GM21360 (cell line): ENCODE measurements at regions not wholly inside any gene's neighbourhood (a gene's known extent, or its start where the extent isn't known, plus 50 kb on each side); places are given as distances from the start of the nearest gene placed in this dataset.

ENCODE experiments used
- ATAC-seq: cut with Tn5 transposase; IDR thresholded peaks from one replicate; pipeline ENCODE4 v1.9.1; 2021; ENCODE audit warnings: mild to moderate bottlenecking, moderate library complexity; ENCODE audit not compliant: unreplicated experiment

DNA sequence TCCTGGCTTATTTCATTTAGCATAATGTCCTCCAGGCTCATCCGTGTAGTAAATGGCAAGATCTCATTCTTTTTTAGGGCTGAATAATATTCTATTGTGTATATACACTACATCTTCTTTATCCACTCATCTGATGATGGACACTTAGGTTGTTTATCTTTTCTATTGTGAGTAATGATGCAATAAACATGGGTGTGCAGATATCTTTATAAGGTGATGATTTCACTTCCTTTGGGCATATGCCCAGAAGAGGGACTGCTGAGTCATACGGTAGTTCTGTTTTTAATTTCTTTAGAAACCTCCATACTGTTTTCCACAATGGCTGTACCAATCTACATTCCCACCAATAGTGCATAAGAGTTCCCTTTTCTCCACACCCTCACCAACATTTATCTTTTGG is 317.6 kb upstream of the CNKSR2 start:
- no peak for ATAC-seq

DNA sequence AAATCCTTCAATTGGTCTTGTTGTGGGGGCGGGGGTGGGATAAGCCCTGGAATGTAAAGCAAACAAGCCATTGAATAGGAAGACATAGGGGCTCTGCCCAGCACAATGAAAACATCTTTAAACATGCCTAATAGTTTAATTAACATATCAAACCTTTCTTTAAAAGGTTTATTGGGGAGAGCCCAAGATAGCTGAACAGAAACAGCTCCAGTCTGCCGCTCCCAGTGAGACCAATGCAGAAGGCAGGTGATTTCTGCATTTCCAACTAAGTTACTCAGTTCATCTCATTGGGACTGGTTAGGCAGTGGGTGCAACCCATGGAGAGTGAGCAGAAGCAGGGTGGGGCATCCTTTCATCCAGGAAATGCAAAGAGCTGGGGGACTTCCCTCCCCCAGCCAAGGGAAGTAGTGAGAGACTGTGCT is 327.2 kb upstream of the CNKSR2 start:
- no peak for ATAC-seq

DNA sequence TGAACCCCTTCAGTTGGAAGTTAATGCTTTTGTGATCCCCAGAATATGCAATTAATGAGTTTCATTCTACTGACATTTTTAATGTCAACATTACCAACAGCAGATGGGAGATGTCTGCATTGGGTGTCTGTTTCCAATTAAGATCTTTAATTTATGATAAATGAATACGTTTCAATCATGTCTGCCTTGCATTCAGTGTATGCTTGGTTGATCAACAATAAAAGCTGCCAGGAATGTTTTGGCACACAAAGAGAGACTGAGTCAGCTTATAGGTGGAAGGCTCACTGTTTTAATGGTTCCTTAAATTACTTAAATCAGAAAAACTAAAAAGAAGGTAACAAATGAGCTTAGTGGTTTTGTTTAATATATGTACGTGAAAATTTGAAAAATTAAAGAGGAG is 359.9 kb upstream of the CNKSR2 start:
- no peak for ATAC-seq

DNA sequence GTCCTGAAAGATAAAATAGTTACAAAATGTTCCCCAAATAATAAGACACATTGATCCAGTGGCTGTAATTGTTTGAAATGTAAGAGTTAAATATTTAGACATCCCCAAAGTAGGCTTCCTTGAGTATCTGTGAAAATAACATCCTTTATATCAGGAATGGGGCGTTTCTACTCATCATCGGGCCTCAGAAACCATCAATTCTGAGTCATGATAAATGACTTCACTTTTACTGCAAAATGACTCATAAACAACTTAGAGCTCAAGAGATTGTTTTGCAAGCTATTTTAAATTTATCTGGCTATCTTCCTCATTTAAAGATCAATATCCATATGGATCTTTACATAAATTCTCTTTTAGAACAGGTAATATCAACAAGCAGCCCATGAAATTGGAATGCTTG is 369.4 kb upstream of the CNKSR2 start:
- ATAC-seq = no peak

DNA sequence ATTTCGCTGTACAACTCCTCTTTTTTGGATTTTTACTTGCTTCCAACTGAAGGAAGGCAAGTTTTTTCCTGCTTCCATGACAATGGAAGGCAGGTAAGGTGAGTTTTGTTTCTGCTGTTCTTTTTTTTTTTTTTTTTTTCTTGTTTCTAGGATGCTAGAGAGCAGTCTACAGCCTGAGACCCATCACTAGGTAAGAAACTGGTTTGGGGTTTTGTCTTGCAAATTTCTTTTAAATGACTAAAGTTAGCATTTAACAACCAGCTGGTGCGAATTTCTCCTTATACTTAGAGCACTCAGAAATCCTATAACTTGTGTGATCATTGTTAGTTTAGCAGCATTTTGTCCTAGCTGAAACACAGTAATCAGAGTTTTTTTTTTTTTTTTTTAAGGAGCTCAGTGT is 378.4 kb upstream of the CNKSR2 start:
- no peak for ATAC-seq

DNA sequence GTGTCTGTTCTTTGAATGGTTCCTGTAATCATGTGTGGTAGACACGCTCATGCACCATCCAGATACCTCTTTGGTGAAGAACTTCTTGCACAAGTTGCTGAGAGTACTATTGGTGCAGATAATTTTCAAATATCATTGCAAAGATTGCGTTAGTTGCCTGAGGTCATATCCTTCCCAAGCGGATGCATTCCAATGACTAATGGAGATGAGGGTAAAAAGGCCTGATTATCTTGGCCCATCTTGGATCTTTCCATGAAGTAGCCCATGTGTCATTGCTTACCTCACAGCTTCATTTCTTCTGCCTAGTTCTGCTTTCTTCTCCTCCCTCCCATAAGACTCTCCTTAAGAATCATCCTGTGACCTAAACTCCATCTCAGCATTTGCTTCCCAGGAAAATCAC is 384.9 kb upstream of the CNKSR2 start:
- ATAC-seq = no peak

GRCh38 chrX:20988804-20989203 is 385.4 kb upstream of the CNKSR2 start:
- ATAC-seq = no peak

GRCh38 chrX:20988118-20988517 is 386.1 kb upstream of the CNKSR2 start:
- ATAC-seq = no peak

DNA sequence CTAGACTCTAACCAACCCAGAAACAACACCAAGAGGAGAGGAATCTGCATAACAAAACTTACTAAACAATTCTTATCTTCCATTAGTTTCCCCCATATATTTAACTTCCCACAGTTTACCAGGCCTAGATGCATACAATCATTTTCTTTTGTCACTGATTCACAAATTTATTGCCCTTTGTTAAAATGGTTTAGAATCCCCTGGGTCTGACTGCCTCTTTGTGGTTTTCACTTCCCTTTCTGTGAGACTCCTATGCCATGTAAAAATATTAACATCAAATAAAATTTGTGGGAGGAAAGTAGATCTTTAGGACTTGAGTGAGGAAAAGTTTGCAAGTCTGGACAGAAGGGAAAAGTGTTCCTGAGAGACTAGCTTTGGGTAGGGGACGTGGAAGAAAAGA is 393.8 kb upstream of the CNKSR2 start:
- ATAC-seq = no peak

DNA sequence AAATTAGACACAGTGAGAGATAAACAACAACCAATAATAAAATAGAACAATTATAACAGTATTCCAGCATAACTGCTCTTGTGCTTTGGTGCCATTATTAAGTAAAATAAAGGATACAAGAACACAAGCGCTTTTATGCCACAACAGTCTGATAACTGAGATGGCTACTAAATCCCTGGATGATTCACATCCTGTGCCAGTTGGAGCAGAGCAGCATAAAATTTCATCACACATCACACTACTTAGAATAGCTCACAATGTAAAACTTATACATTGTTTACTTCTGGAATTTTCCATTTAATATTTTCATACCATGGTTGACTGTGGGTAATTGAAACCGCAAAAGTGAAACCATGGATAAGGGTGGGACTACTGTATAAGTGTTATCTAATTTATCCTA is 399.9 kb upstream of the CNKSR2 start:
- ATAC-seq = no peak

DNA sequence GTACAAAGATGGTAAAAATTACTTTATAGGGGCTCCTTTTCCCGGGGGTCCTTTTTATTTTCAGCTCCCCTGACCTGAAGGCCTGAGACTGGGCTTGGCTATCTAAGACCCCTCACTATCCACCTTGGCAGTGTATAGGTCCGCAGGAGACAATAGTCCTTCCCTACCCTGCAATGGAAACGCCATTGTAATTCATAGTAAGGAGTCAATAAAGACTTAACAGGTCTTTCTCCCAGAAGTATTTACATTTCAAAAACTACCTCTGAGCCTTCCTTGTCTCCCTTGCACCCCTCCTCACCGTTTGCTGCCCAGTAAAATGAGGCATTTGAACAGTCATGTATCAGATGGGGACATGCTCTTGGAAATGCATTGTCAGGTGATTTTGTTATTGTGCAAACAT is 401.2 kb upstream of the CNKSR2 start:
- ATAC-seq = no peak

DNA sequence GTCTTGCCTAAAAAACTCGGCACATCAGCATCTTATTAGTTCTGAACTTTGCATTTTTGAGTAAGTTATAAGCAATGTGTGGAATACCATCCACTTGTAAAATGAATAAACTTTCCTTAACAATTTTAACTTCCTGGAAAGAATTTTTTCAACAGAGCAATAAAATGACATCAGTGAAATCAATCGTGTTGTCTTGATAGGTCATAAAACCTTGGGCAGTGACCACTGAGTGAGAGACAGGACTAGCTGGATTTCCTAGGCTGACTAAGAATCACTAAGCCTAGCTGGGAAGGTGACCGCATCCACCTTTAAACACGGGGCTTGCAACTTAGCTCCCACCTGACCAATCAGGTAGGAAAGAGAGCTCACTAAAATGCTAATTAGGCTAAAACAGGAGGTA is 403.0 kb upstream of the CNKSR2 start:
- ATAC-seq = no peak

GRCh38 chrX:20969565-20969964 is 404.7 kb upstream of the CNKSR2 start:
- ATAC-seq = no peak

DNA sequence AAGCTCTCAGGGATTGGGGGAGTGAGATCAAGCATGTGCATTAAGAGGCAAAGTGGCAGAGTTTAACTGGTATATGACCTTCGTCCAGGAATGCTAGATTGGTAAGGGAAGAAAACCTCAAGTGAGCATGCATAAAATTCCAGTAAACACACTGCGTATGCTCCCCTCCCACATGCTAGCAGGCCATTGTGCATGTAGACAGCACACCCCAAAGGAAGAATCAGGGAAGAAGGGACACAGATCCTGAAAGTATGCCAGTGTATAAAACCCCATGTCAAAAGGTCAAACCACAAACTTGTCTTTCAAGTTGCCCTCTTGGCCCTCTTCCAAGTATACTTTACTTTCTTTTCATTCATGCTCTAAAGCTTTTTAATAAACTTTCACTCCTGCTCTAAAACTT is 405.2 kb upstream of the CNKSR2 start:
- no peak for ATAC-seq

- no peak for ATAC-seq
Measured at GRCh38 chrX:20967725-20968124, 406.5 kb upstream of the CNKSR2 start.

- ATAC-seq = no peak
Measured at GRCh38 chrX:20965270-20966044, 408.8 kb upstream of the CNKSR2 start.

DNA sequence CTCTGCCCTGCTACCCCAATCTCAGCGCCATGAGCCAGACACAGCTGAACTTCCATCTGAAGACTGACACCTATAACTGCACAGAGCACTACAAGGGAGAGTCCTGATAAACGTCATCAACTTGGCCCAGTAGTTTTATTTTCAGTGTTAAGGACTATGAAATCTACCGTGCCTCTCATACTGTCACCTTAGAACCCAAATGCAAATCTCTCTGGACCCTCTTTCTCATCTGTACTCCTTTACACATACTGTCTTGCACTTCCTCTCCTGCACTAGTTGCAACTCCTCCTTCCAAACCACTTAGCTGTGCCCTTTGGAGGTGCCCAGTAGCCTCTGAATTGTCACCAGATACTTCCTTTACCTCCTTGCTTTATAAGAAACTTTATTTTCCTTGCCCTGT is 420.2 kb upstream of the CNKSR2 start:
- no peak for ATAC-seq

DNA sequence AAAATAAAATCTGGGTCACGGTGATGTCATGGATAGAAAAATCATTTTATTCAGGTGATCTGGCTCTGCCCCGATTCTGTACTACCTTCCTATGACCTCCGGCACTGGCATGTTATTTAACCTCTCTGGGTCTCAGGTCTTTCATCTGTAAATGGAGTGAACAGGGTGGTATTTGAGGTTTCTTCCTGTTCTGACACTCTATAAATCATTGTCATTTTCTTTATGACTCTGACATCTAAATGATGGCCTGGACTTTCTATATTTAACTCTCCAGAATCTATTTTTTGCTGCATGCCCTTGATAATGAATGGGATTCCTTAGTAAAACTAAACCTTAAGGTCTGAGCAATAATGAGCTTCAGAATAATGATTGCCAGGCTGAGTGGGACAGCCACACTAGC is 422.0 kb upstream of the CNKSR2 start:
- ATAC-seq = no peak

GRCh38 chrX:20951016-20951810 is 423.0 kb upstream of the CNKSR2 start:
- ATAC-seq = no peak

DNA sequence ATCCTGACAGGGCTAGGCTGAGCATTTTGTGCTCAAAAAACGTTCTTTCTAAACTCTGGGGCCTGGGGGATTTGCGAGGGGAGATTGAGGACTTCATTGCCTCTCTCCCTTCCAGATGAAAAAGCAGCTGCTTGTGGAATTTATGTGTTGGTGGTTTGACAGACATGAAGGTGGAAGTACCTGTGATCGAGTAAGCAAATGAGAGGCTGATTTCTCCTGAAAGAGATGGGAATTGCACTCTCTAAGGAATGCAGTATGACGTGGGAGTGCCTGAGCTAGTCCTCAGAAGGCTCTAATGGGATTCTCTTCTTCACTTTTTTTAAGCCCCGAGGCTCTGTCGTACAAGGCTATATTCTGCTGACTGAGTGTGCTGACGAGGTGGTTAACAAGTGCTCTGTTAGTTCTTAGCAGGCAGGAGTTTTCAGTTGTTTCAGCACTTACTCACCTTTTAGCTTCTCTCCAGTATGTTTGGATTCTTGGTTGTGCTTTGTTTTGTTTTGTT is 426.8 kb upstream of the CNKSR2 start:
- ATAC-seq = no peak

DNA sequence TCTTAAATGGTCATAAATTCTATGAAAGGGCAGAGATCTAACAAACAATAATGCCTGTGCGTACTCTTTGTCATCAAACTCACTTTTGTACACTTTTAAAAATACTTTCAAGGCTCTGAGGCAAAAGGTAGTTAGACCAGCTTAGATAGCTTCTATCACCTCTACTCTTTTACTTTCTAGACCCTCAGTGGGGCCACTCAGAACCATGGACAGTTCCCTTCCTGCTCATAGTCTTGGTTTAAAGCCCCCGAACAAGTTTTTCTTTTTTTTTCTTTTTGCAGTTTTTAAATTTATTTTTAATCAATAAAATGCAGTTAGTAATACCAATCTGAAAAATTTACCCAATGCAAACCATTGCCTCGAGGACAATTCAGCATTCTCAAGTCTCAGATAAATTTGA is 460.5 kb upstream of the CNKSR2 start:
- ATAC-seq = no peak

DNA sequence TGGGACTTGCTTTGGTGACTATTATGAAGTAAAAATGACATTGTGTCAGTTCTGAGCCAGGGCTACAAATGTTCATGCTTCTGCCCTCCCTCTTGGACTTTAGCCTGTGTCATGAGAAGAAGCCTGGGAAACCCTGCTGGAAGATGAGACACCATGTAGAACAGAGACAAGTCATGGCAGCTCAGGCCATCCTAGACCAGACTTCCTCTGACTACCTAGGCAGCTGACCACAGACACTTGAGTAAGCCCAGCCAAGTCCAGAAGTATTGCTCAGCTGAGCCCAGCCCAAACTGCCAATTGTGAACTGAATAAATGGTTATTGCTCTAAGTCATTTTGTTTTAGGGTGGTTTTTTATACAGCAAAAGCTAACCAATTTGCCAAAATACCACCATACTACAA is 467.6 kb upstream of the CNKSR2 start:
- ATAC-seq = no peak
